Left forelimb (tissue), 1 donor: ENCODE measurements at regions not wholly inside any gene's neighbourhood (a gene's known extent, or its start where the extent isn't known, plus 50 kb on each side); places are given as distances from the start of the nearest gene placed in this dataset.

Source experiments
- DNase-seq: peaks from one replicate; pipeline ENCODE4 v3.0.0-alpha.2; 2018; ENCODE audit warnings: low spot score

- no peak for DNase-seq
These were observed 172.7 kb upstream of the FGGY start for GRCh38 chr1:59124166-59124565.

GRCh38 chr1:59125154-59125553 lies 171.7 kb upstream of the FGGY start:
- no peak for DNase-seq

- DNase-seq, result no peak
These were observed 171.1 kb upstream of the FGGY start for GRCh38 chr1:59125676-59126320.

- no peak for DNase-seq
These were observed 170.5 kb upstream of the FGGY start for GRCh38 chr1:59126366-59126765.

- no peak for DNase-seq
These were observed 168.6 kb upstream of the FGGY start for GRCh38 chr1:59128239-59128736.

- no peak for DNase-seq
These were observed 168.1 kb upstream of the FGGY start for GRCh38 chr1:59128784-59129227.

- DNase-seq, result no peak
These were observed 164.6 kb upstream of the FGGY start for GRCh38 chr1:59132295-59132694.

GRCh38 chr1:59133997-59134396 lies 162.9 kb upstream of the FGGY start:
- DNase-seq, result no peak

GRCh38 chr1:59135761-59136255 lies 161.1 kb upstream of the FGGY start:
- no peak for DNase-seq

GRCh38 chr1:59136541-59137275 lies 160.2 kb upstream of the FGGY start:
- DNase-seq, result no peak

GRCh38 chr1:59137276-59137615 lies 159.6 kb upstream of the FGGY start:
- no peak for DNase-seq

- DNase-seq, result no peak
These were observed 158.9 kb upstream of the FGGY start for GRCh38 chr1:59137968-59138367.

- no peak for DNase-seq
These were observed 158.5 kb upstream of the FGGY start for GRCh38 chr1:59138402-59138801.

GRCh38 chr1:59139396-59139795 lies 157.5 kb upstream of the FGGY start:
- DNase-seq, result no peak

GRCh38 chr1:59141267-59141863 lies 155.5 kb upstream of the FGGY start:
- DNase-seq, result no peak

GRCh38 chr1:59142311-59143132 lies 154.4 kb upstream of the FGGY start:
- DNase-seq, result no peak

- DNase-seq, result no peak
These were observed 153.8 kb upstream of the FGGY start for GRCh38 chr1:59143133-59143487.

GRCh38 chr1:59143811-59144210 lies 153.1 kb upstream of the FGGY start:
- DNase-seq, result no peak

- no peak for DNase-seq
These were observed 151.9 kb upstream of the FGGY start for GRCh38 chr1:59144959-59145358.

GRCh38 chr1:59146056-59146455 lies 150.8 kb upstream of the FGGY start:
- DNase-seq, result no peak

GRCh38 chr1:59146651-59147358 lies 150.1 kb upstream of the FGGY start:
- DNase-seq, result peak; percentile 73

- DNase-seq, result no peak
These were observed 147.5 kb upstream of the FGGY start for GRCh38 chr1:59149435-59149834.
